ENCODE measurements at regions not wholly inside any gene's neighbourhood (a gene's known extent, or its start where the extent isn't known, plus 50 kb on each side); places are given as distances from the start of the nearest gene placed in this dataset.

DNA sequence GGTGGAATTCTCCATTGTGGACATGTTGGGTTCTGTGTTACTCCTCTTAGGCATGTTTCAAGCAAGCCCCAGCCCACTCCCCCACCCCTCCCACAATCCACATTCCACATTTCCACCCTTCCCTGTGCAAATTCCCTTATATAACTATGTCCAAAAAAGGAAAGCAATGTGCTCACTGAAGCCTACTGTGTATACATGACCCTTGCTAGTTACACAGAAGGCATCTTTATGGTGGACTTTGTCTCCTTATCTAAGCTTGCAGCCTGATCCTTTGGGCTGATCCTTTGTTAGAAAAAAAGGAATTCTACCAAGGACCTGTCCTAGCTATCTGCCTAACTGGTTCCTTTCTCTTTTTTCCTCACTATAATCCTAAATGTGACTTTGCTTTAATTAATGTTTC, 796.8 kb downstream of the NLGN4X start:
- TF ChIP-seq, protein P1, sequence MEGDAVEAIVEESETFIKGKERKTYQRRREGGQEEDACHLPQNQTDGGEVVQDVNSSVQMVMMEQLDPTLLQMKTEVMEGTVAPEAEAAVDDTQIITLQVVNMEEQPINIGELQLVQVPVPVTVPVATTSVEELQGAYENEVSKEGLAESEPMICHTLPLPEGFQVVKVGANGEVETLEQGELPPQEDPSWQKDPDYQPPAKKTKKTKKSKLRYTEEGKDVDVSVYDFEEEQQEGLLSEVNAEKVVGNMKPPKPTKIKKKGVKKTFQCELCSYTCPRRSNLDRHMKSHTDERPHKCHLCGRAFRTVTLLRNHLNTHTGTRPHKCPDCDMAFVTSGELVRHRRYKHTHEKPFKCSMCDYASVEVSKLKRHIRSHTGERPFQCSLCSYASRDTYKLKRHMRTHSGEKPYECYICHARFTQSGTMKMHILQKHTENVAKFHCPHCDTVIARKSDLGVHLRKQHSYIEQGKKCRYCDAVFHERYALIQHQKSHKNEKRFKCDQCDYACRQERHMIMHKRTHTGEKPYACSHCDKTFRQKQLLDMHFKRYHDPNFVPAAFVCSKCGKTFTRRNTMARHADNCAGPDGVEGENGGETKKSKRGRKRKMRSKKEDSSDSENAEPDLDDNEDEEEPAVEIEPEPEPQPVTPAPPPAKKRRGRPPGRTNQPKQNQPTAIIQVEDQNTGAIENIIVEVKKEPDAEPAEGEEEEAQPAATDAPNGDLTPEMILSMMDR (IDR thresholded peaks at IDR 0.05; ENCODE audit: low read depth, low read length, poor library complexity, severe bottlenecking) = no peak
- TF ChIP-seq EZH2phosphoT487 (IDR thresholded peaks at IDR 0.05; ENCODE audit: borderline replicate concordance, low read length) = no peak

Measured in DOHH2 (cell line).